HEK293 (cell line): ENCODE measurements at regions not wholly inside any gene's neighbourhood (a gene's known extent, or its start where the extent isn't known, plus 50 kb on each side); places are given as distances from the start of the nearest gene placed in this dataset.

Experiments used
- SALL2 ChIP-seq: fragments of 450-650 bp; formaldehyde crosslinking; IDR thresholded peaks from 2 replicates; pipeline ENCODE4 v1.5.0; 2017; ENCODE audit warnings: missing biosample characterization, mild to moderate bottlenecking, missing genetic modification characterization, borderline replicate concordance
- YY1 ChIP-seq: fragments of 450-650 bp; formaldehyde crosslinking; IDR thresholded peaks from 2 replicates; pipeline ENCODE4 v1.5.1; 2018; ENCODE audit warnings: missing biosample characterization, missing genetic modification characterization
- ZNF10 ChIP-seq: fragments of 450-650 bp; formaldehyde crosslinking; IDR thresholded peaks from 2 replicates; pipeline ENCODE4 v1.5.1; 2017; ENCODE audit warnings: missing biosample characterization, missing genetic modification characterization
- ZNF121 ChIP-seq: fragments of 450-650 bp; formaldehyde crosslinking; IDR thresholded peaks from 2 replicates; pipeline ENCODE4 v1.5.1; 2016; ENCODE audit warnings: missing biosample characterization, missing genetic modification characterization
- ZNF335 ChIP-seq: fragments of 450-650 bp; formaldehyde crosslinking; conservative IDR thresholded peaks from 2 replicates; pipeline ENCODE4 v1.5.1; 2016; ENCODE audit warnings: missing biosample characterization, missing genetic modification characterization
- ZNF433 ChIP-seq: fragments of 450-650 bp; formaldehyde crosslinking; IDR thresholded peaks from 2 replicates; pipeline ENCODE4 v1.5.1; 2016; ENCODE audit warnings: missing biosample characterization, missing genetic modification characterization, low read depth
- ZNF521 ChIP-seq: fragments of 450-650 bp; formaldehyde crosslinking; IDR thresholded peaks from 2 replicates; pipeline ENCODE4 v1.5.1; 2017; ENCODE audit warnings: missing biosample characterization, mild to moderate bottlenecking, missing genetic modification characterization
- ZNF639 ChIP-seq: fragments of 450-650 bp; formaldehyde crosslinking; IDR thresholded peaks from 2 replicates; pipeline ENCODE4 v1.5.1; 2016; ENCODE audit warnings: missing biosample characterization, missing genetic modification characterization
- ZNF660 ChIP-seq: fragments of 450-650 bp; IDR thresholded peaks from 2 replicates; pipeline ENCODE4 v1.5.1; 2018; ENCODE audit warnings: missing biosample characterization, mild to moderate bottlenecking, missing genetic modification characterization
- TF ChIP-seq, protein P1 (sequence below): fragments of 450-650 bp; formaldehyde crosslinking; IDR thresholded peaks from 2 replicates; pipeline ENCODE4 v1.5.1; 2016; ENCODE audit warnings: missing biosample characterization, missing genetic modification characterization
- TF ChIP-seq, protein P2 (sequence below): fragments of 450-650 bp; formaldehyde crosslinking; IDR thresholded peaks from 2 replicates; pipeline ENCODE4 v1.5.1; 2016; ENCODE audit warnings: missing biosample characterization, missing genetic modification characterization

DNA sequence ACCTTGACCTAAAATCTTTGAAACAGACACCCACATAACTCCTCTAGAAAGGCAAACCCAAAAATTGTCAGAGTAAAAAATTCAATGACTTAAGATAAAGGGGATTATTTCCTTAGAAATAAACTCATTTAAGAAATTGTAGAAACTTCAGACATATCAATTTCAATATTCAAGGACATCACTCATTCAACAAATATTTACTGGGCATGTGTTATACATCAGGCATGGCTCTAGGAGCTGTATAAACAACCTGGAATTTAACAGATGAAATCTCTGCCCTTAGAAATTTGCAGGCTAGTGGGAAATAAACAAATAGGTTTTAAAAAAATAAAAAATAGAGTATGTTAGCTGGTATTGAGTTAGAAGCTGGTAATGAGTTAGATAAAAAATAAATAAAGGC lies 84.0 kb upstream of the LSM14A start:
- TF ChIP-seq, protein P1, sequence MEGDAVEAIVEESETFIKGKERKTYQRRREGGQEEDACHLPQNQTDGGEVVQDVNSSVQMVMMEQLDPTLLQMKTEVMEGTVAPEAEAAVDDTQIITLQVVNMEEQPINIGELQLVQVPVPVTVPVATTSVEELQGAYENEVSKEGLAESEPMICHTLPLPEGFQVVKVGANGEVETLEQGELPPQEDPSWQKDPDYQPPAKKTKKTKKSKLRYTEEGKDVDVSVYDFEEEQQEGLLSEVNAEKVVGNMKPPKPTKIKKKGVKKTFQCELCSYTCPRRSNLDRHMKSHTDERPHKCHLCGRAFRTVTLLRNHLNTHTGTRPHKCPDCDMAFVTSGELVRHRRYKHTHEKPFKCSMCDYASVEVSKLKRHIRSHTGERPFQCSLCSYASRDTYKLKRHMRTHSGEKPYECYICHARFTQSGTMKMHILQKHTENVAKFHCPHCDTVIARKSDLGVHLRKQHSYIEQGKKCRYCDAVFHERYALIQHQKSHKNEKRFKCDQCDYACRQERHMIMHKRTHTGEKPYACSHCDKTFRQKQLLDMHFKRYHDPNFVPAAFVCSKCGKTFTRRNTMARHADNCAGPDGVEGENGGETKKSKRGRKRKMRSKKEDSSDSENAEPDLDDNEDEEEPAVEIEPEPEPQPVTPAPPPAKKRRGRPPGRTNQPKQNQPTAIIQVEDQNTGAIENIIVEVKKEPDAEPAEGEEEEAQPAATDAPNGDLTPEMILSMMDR = no peak
- TF ChIP-seq SALL2 (tag by site-specific recombination) (no peak), ZNF521 (no peak), ZNF433 (tag by site-specific recombination) (no peak), YY1 (tag by site-specific recombination) (no peak), ZNF639 (tag by site-specific recombination) (no peak), ZNF10 (no peak), ZNF121 (no peak), ZNF335 (no peak), ZNF660 (tag by site-specific recombination) (no peak)
- TF ChIP-seq, protein P2, sequence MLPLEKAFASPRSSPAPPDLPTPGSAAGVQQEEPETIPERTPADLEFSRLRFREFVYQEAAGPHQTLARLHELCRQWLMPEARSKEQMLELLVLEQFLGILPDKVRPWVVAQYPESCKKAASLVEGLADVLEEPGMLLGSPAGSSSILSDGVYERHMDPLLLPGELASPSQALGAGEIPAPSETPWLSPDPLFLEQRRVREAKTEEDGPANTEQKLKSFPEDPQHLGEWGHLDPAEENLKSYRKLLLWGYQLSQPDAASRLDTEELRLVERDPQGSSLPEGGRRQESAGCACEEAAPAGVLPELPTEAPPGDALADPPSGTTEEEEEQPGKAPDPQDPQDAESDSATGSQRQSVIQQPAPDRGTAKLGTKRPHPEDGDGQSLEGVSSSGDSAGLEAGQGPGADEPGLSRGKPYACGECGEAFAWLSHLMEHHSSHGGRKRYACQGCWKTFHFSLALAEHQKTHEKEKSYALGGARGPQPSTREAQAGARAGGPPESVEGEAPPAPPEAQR (tag by site-specific recombination) = no peak
